HG02885 (cell line): ENCODE measurements at regions not wholly inside any gene's neighbourhood (a gene's known extent, or its start where the extent isn't known, plus 50 kb on each side); places are given as distances from the start of the nearest gene placed in this dataset.
A peak's percentile ranks its signal among the peaks of the same experiment; 100 is the strongest.

Source experiments
- ATAC-seq: cut with Tn5 transposase; IDR thresholded peaks from one replicate; pipeline ENCODE4 v1.9.1; 2021; ENCODE audit warnings: mild to moderate bottlenecking; ENCODE audit not compliant: unreplicated experiment, poor library complexity

DNA sequence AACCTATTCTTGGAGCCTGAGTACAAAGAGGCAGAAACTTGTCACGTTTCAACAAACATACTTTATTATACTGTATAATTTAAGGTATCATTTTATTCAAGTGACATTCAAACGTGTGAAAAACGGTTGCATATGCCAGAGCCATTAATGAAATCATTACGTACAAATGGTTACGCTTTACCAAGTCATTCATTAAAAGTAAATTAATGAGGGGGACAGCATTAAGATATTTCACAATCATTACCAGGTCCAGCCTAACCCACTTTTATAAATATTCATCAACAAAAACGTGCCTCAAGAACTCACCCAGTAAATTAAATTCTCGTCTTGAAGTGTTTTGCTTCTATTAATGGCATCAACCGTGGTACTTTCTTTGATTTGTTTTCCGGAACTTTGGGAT is 253.0 kb downstream of the RPS24 start:
- ATAC-seq: no peak

DNA sequence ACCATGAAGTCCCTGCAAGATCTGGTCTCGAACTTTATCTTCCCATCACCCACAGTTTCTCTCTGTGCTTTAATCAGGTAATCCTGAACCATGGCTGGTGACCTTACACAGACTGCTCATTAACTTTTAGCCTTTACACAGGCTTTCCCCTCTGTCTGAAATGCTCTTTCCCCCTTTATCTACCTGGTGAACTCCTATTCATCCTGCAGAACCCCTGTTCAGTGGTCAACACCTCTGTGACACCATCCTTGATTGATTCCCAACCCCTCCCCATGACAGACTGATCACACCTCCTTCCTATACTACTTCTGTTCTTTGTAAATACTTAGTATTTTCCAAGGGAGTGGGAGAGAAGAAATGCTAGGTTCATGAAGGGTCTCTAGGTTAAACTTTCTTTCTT is 254.0 kb downstream of the RPS24 start:
- no peak for ATAC-seq

DNA sequence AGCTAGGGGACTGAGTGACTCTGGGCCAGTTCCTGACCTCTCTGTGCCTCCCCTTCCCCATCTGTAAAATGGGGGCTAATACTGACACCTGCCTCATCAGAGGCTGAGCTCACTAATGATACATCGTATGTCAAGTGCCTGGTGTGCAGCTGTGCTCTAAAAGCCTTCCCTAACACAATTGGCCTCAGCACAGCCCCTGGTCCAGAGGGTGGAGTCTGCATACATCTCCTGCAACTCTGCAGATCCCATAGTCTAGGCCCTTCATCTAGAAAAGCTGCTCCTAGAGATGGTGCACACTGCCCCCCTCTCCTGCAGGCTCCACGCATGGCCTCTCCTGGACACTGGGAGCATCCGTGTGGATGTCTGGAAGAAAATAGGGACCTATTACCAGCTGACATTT is 255.0 kb downstream of the RPS24 start:
- ATAC-seq: no peak

DNA sequence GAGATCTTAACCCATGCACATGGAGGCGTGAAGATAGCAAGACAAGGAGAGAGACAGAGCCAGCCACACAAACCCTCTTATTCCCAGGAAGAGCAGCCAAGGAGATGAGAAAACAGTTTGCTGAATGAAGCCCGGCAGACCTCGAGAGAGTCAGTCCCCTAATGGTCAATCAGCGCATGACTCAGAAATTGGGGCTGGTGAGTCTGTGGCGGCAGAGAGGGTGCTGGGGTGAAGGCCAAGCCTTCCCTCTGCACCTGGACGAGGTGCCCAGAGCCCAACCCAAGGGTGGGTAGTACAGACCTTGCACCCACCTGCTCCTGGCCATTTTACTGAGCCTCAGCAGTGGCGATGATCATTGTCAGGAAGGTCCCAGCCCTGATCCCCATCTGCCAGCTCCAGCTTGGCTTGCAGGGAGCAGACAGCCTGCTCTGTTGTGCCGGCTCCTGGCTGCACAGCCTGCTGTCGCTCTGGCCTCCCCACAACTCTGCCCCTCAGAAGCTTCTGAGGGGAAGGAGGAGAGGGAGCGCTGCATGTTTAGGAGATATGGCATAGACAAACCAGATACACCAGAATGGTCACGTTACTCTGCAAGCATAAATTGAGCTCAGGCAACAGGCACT is 256.6 kb downstream of the RPS24 start:
- no peak for ATAC-seq

DNA sequence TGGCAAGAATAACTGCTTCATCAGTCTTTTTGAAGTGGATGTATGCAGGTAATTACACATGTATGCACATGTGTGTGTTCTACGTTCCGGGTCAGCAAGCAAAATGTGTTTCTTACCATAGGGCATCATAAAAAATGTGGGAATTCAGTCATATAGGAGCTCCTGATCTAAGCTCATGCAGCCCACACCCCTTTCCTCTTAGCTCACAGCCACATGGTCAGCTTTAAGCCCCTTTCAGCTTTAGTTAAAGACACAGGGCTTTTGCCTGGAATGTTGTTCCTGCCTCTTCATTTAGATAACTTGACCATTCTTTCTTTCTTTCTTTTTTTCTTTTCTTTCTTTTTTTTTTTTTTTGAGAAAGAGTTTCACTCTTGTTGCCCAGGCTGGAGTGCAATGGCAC is 258.1 kb downstream of the RPS24 start:
- ATAC-seq: no peak

DNA sequence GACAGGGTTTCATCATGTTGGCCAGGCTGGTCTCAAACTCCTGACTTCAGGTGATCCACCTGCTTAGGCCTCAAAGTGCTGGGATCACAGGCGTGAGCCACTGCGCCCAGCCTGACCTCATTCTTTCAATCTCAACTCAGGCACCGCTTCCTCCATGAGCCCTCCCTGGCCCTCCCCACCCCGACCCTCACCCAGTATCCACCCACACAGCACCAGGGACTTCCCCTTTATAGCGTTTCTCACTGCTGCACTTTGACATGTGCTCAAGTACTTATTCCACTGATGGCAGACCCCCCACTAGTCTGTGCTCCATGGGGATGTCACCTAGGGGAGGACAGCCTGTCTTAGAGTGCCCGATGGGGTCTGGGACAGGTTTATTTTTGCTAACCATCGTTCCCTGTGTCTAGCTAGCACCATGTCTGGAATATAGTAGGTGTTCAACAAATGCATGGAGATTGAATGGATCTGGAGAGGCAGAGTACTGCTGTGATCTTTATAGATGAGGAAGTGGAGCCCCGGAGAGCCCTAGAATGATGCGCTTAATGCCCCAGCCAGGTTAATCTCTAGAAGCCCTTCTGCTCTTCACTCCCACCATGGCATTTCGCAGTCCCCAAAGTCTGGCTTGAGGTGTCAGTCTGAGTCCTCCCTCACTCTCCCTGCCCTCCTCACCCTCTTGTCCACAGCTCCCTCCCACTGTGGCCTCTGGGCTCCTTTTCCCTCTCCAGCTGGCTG is 258.8 kb downstream of the RPS24 start:
- ATAC-seq: no peak

DNA sequence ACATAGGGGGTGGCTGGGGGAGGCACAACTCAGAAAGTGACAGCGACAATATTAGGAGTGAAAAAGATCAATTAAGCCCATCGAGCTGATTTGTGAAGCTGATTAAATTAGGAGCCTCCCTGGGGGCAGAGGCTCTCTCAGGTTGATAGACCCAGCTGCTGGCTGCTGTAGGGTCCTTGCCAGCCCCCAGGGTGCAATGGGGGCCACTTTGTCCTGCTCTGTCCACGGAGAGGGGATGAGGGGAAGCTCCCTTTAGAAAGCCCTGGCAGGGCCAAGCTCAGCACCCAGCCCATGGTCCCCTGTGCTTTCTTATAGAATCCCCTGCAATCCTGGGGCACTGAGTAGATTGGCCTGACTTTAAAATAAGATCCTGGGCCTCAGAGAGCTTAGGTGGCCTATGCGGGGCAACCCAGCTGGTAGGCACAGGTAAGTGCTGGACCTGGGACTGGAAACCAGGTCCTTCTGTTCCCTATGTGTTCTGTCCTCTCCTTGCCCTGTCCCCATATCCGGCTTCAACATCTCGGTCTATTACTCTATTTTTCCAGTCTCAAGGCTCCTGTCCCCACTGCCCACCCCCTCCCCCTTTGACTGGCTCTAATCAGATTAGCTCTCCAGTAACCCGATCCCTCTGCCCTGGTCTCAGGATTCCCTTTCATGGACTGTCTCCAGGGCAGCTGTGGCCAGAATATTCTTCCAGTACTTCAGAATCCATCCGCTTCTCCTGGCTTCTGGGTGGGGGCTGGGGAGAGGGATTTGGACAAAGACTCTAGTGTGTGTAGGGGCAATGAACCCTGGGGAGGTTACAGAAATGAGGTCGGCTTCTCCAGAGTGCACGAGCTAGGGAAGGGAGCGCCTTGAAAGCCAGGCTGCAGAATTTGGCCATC is 259.6 kb downstream of the RPS24 start:
- ATAC-seq: no peak

DNA sequence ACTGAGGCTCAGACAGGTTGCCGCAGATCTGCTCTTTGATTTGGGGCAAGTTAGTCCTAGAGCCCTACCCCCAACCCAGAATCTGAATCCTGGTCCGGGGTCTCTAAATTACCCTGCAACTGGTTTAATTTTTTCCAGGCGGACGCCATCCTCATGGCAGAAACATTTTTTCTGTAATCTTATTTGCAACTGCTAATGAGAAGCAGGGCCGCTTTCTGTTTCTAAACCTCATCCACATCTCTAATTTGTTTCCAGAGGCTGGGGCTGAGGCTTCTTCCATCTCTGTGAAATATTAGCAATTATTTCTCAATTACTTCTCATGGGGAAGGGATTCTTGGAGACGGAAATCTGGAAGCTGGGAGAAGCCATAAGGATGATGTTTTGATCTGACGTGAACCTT is 261.6 kb downstream of the RPS24 start:
- no peak for ATAC-seq

DNA sequence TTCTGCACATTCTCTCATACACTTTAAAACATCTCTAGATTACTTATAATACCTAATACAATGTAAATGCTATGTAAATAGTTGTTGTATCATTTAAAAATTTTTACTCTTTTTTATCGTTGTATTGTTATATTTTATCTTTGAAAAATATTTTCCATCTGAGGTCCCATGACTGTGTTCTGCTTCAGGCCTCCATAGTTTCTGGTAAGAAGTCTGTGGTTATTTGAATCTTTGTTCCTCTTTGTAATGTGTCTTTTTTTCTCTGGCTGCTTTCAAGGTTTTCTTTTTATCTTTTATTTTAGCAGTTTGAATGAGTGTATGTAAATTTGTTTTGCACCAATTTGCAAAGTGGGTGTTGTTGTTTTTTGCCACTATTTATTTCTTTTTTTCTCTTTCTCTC is 263.1 kb downstream of the RPS24 start:
- peak; percentile 47 for ATAC-seq

DNA sequence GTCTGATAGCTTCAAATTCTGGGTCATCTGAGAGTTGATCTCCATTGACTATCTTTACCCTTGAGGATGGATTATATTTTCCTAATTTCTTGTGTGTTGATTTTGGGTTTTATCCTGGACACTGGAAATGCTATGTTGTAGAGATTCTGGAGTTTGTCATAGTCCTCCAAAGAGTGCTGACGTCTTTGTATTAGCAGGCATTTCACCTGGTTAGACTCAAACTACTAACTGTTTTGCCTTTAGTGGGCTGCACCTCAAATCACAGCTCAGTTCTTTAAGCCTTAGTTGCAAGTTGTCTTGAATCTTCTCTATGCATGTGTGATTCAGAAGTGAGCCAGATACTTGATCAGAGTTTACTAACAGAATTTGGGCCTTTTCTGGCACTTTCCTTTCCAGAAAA is 264.3 kb downstream of the RPS24 start:
- ATAC-seq: no peak

DNA sequence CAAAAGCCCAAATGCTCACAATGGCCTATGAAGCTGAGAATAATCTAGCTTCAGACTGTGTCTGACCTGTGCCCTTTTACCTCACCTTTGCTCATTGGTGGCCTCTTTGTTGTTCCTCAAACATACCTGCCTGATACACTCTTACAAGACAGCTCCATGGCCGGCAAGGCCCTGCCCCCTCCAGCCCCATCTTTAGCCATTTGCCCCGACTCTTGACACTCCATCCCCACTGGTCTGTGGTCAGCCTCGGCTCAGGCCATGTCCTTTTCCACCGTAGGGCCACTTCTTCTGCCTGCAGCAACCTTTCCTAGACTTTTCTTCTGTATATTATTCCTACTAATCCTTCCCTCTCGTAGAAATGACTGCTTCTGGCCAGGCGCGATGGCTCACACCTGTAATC is 265.2 kb downstream of the RPS24 start:
- no peak for ATAC-seq

DNA sequence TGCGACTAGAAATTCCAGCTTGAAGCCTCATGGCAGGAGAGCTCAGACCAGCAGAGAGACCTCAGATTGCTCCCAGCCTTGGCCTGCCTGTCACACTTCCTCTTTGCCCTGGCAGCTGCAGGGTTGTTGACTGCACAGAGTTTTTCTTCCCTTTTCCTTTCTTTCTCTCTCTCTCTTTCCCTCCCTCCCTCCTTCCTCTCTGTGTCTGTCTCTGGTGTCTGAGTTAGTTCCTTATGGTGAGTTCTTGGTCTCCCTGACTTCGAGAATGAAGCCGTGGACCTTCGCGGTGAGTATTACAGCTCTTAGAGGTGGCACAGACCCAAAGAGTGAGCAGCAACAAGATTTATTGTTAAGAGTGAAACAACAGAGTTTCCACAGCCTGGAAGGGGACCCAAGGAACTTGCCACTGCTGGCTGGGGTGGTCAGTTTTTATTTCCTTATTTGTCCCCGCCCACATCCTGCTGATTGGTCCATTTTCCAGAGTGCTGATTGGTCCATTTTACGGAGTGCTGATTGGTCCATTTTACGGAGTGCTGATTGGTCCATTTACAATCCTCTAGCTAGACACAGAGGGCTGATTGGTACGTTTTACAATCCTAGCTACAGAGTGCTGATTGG is 266.3 kb downstream of the RPS24 start:
- no peak for ATAC-seq

DNA sequence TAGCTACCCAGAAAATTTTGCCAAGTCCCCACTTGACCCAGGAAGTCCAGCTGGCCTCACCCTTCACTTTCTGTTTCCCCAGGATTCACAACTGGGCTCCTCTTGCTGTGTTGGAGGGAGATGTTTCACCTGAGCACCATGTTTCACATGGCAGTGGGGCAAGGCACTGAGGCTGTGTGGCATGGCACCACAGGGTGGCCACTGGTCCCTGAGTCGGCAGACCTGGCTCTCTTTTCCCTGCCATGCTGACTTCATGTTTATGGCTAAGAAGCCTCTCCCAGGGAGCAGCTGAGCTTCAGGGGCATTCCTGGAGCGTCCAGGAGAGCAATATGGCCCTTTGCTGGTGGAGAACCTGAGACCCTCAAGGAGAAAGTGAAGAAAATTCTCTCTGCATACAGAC is 266.9 kb downstream of the RPS24 start:
- no peak for ATAC-seq

DNA sequence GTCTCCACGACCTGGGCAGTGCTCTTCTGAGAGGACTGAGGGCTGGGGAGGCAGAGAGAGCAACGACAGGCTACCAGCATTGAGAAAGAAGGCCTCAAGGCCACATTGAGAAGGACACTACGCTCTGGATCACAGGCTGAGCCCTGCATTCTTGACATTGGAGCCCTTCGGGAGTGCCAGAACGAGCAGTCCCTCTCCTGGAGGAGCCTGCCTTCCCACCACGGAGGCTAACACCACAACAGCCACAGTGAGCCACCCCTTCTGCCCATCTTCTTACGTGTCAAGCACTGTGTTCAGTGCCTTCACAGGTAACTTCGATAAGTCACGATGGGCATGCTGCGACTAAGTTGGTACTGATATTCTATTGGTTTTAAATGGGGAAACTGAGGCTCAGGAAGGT is 267.8 kb downstream of the RPS24 start:
- no peak for ATAC-seq

DNA sequence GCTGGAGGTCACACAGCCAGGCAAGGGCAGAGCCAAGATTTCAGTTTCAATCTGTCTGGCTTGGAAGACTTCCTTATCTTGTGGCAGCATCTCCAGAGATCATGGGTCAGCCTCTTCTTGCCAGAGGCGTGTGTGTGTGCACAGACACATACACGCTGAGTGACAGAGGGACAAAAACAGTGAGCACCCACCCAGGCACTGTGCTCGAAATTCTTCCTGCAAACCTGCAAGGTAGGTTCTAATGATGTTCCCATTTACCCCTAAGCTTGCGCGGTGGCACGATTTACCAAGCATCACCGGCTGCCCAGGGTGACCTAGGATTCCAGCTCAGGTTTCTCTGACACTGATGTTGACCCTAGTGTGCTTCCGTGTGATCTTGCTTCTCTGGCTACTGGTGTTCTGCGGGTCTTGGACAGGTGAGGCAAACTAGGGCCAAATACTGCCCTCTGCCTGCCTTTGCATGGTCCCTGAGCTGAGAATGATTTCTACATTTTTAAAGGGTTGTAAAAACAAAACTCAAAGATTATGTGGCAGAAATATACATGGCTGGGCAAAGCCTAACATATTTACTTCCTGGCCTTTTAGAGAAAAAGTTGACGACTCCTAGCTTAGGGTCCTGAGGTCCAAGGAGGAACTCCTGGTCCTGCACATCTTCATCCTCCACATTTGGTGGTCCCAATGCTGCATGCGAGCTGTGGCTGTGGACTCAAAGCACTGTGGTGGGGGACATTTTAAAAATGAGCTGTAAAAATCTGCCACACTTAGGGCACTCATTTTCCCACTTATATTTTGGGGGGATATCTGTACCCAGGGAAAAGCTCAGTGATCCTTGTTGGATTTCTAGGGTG is 268.5 kb downstream of the RPS24 start:
- no peak for ATAC-seq

DNA sequence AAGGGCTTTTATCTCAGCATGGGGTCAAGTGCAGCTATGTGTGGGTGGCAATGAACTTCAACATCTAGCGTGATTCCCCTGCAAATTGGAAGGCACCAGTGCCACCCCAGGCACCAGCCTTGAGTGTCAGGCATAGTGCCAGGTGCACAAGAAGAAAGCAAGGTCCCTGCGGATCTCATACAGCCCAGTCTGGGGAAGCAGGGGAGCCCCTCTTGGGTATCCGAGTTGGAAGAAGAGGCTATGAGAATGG is 269.0 kb downstream of the RPS24 start:
- ATAC-seq: no peak

DNA sequence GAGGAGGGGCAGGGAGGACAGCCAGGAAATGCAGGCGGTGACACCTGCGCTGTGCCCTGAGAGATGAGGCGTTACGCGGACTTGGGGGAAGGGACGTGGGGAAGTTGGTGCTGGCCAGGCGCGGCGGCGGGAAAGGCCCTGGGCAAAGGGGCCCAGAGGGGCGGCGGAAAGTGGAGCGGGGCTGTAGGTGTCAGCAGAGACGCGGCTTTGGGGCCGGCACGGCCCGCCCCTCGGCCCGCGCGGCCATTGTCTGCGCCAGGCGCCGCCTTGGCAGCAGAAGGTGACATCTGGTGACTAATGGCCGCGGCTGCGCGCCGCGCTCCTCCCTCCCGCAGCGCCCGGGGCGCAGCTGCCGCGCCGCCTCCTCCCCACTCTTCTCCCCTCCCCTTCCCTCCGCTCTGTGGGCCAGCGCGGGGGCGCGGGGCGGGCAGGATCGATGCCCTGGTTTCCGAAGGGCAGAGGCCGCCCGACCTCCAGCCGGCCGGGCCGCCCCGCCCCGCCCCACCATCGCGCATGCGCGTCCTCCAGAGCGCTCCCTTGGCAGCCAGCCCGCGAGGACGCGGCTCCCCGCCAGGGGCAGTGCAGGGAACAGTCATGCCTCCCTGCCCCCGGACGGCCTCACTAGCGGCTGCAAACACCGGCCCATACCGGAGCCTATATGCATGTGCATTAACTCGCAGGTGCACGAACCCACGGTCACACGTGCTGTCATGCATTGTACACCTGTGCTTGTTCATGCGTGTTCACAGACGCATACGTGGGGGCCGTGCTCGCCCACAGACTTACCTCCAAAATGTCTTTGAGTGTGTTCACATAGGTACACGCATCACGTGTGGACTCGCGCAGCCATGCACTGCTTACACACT is 269.6 kb downstream of the RPS24 start:
- peak; percentile 88 for ATAC-seq

DNA sequence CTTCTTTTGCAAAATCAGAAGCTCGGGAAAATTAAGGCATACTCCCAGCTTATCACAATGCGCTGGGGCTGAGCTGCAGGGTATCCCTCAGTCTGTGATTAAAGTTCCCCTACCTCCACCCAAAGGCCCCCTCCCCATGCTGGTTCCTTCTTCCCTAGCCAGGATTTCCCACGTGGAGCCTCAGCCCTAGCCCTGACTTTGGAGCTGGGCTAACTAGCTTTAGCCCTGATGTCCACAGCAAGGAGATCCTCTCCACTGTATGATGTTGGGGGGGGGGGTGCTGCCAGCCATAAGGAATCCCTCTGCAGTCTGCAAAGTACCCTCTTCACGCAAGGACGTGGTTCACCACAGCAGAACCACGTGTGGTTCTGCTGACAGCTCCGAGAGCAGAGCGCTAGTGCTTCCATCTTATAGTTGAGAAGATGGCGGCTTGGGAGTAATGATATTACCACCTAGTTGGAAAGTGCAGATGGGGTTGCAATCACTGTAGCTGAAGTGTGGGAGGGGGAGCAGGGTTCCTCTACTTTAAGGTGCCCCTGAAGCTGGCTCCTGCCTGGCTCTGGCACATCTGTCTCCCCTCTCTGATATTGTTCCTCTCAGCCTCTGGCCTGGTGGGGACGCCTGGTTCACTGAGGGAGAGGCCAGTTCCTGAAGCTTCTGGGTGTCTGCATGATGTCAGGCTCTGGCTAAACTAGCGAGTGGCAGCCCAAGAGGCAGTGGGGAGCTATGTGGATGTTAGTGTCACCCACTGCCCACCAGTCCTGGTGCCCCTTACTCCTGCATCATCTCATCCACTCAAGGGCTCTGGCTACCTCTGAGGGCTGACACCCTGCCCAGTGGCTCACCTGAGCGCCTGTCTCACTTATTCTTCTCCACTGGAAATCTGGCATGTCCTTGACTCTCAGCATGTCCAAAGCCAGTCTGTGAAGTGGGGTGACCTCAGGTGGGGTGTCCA is 270.7 kb downstream of the RPS24 start:
- no peak for ATAC-seq
